Stimulated activated CD8-positive, alpha-beta memory T cell treated with anti-CD3 and anti-CD28 coated beads, Interleukin-2, amount 100 ng/mL, for 48 hours (primary cell): ENCODE measurements at regions not wholly inside any gene's neighbourhood (a gene's known extent, or its start where the extent isn't known, plus 50 kb on each side); places are given as distances from the start of the nearest gene placed in this dataset.

Experiments used
- DNase-seq, 2 donors: peaks; one replicate each; pipeline ENCODE4 v3.0.0-alpha.2; 2020; ENCODE audit warnings: low read depth in 2 of 2

DNA sequence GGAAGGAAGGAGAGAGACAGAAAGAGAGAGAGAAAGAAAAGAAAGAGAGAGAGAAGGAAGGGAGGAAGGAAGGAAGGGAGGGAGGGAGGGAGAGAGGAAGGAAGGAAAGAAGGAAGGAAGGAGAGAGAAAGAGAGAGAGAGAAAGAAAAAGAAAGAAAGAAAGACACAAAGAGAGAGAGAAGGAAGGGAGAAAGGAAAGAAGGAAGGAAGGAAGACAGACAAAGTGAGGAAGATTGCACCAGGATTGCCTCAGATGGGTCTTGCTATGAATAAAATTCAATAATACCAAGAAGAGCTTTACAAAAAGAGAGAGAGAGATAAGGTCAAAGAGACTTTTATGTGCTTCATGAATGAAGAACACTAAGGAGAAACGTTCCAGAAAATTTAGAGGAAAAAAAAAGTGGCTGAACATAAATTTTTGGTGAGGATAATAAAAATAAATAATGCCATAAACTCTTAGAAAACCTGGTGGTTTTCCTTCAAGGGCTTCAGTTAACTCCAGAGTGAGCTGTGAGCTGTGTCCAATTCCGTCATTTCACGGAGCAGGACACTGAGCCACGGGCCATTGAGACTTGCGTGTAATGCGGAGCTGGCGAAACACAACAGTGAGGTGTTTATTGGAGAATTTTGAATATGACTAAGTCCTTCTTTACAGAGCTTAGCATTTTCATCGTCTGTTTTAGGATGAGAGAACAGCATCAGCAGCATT is 72.7 kb upstream of the TNRC6C start:
- DNase-seq: no peak

DNA sequence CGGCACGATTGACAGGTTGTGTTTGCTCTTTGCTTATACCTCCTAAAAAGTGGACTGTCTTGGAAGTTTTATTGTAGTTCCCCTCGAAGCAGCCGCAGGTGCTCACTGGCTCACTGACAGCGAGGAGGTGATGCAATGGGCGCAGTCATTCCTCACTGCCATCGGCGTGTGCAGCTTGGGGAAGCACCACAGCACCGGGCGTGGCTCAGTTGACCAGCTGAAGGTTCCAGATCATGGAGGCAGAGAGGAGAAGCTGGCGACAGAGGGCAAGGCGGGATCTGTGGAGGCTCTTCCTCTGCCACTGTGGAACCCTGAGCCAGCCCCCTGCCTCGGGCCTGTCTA is 72.1 kb upstream of the TNRC6C start:
- no peak for DNase-seq

DNA sequence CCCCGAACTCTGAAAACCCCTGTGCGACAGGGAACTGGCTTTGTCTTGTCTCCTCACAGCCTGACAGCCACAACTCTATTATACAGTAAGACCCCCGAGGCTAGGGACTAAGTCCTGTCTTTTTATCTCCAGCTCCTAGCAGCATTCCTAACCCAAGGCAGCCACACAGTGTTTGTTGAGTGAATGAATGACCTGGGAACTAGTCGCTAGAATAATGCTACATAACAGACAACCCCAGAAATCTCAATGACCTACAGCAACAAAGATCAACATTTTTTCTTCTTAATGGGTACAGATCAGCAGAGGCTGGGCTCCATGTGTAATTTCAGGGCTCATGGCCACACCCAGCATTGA is 71.4 kb upstream of the TNRC6C start:
- DNase-seq: no peak

DNA sequence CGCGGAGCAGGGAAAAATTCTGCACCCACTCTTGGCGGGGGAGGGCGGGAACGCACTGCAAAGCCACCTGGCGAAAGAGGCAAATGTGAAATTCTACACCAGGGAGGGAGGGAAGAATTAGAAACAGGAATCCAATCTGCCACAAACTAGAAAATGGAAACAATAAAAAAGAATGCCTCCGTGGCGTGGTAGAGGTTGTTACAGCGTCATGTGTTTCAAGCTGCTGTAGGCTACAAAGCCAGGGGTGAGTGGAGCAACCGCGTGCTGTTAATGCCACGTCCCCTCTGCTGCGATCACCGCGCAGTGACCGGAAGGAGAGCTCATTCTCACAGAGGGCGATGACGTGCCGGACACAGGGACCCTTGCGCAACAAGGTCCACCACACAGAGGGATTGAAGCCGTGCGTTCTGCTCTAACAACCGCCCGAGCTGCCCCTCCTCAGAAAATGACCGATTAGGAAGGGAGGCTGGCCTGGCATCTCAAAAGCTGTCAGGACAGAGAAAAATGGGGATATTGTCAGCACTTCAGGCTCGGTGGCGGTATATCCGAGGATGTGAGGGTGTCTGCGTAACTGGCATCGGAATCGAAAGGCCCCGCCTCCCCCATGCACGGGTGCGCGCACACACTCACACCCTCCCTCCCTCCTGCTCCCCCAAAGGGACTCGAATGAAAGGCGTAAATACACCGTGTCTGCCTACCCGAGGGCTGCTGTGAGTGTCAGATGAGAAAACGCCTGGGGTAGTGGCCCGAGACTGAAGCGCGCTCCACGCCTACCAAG is 70.8 kb upstream of the TNRC6C start:
- DNase-seq: peak in 1 of 2 donors; percentile 41

DNA sequence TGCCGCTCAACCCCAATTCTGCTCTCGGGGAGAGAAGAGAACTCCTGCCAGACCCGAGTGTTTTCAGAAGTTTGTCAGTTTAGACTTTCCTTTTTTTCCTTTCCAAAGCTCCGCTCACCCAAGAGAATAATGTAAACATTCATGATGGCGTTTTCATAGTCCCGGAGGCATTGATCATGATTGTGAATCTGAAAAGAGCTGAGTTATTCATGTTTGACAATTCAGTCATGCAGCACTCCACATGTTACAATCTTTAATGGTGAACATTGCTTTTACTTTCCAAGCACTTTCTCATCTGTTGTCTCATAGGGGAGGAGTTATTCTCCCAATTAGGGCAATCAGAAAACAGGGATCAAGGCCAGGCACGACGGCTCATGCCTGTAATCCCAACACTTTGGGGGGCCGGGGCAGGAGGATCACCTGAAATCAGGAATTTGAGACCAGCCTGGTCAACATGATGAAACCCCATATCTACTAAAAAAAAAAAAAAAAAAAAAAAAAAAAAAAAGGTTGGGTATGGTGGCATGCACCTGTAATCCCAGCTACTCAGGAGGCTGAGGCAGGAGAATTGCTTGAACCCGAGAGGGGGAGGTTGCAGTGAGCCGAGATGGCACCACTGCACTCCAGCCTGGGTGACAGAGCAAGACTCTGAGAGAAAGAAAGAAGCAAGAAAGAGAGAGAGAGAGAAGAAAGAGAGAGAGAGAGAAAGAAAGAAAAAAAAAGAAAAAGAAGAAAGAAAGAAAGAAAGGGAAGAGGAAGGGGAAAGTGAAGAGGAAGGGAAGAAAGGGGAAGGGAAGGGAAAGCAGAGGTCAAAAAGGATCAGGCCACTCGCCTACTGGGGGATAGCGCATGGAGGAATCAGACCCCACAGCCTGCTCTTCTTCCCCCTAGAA is 70.0 kb upstream of the TNRC6C start:
- no peak for DNase-seq

DNA sequence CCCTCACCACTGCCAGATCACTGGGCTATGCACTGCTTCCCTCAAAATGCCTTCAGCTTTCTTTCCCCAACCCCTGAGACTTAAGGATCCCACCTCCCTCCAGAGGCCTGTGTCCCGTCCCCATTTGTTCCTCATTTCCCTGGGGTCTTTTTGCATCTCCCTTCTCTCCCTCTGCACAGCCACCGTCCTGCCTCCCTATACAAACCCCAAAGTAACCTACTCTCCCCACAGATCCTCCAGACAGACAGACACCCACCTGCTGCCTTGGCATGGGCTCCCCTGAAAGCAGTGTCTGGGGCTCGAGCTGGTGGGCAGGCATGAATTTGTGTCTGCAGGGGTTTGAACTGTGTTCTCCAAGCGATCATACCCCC is 69.4 kb upstream of the TNRC6C start:
- DNase-seq: no peak

DNA sequence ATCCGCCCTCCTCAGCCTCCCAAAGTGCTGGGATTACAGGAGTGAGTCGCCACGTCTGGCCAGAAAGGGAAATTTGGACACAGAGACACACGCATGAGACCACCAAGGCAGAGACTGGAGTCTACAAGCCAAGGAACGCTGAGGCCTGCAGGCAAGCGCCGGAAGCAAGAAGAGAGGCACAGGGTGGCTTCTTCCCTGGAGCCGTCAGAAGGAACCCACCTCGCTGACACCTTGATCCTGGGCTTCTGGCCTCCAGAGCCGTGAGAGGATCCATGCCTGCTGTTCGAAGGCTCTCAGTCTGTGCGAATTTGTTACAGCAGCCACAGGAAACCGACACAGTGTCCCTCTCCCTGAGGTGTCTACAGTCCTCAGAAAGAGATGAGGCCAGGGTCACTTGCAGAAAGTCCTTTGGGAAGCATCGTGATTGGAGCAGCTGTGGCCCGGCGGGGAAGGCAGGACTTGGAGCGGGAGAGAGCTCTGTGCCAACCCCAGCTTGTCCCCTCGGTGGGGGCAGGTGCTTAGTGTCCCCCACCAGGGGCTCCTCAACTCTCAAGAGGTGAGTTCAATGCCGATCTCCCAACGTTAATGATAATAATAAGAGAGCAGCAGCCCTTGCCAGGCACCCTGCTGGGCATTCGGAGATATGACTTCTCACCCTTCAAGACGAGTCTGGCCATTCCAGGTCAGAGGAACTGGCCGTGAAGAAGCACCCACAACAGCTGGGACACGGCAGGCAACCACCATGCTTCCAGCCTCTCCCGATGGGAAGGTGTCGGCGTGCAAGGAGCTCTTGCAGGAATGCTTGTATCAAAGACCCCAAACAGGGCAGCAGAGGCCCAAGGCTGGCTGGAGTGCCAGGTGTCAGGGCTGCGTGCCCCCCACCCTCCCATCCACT is 68.4 kb upstream of the TNRC6C start:
- no peak for DNase-seq

DNA sequence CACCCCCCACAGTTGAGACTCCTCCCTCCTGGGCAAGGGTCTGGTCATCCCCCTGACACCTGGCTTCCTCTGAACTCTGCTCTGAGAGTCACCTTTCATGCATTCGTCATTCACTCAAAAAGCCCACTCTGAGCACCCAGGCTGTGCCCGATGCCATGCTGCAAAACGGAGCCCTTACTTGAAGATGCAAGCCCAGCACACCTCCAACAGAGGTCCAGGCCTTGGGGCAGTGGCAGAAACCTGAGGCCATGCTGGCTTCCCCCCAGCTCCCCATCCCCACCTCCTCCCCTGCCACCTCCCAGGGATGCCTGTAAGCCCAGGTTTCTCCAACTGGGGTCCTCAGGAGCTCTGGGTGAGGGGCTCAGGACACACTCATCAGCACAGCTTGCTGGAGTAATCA is 67.7 kb upstream of the TNRC6C start:
- no peak for DNase-seq

DNA sequence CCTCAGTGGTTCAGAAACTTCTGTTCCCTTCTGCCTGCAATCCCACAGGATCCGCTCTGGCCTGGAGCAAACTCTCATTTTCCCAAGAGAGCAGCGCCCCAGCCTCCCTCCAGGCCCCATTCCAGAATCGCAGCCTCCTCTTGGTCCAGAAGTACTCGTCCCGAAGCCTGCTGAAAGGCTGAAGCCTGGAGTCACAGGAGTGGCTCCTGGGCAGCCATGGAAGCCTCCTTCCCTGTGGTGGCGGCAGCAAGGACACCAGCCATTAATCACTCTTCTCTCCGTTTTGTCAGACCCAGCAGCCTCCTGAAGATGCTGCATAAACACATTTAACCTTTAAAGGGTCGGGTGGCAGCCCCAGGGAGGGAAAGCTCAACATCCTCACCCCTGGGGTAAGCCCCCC is 66.9 kb upstream of the TNRC6C start:
- no peak for DNase-seq

DNA sequence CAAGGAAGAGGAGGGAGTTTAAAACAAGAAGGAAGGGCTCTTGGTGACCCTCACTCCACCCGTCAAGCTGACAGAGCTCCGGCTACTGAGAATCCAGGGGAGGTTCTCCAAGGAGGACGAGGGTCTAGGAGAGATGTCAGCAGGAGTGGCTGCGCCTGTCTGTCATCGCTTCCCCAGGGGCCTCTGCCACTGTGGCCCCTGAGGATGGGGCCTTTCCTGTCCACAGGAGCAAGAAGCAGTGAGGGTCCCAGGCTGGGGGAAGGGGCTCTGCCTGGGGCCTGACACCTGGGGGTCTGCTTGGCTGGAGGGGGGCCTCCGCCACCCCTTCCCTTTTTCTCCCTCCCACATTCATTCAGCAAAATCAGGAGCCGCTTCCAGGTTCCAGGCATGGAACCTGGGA is 66.5 kb upstream of the TNRC6C start:
- DNase-seq: no peak

DNA sequence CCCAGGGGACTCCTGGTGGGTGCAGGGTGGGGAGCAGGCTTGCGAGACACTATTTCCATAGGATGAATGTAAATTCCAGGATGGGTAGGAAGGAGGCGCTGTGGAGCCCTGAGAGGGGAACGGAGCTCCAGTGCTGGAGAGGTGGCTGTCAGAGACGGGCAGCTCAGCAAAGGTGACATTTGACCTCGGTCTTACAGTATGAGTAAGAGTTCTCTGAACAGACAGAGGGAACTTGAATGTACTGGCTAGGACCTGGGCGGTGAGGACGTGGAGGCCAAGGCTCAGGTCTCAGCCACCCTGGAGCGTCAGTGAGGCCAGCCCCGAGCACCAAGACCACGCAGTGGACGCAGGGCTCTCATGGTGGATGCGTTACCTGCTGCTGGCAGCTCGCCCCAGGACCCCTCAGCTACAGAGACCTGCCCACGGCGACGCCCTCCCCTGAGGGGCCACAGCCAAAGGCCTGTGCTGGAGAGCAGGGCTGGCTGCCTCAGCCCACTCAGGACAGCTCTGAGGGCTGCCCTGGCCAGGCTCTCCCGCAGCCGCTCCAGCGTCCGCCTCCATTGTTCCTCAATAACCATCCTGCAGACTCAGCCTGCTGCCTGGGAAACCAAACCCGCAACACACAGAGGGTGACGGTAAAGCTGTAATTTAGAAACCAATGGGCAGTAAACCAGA is 65.9 kb upstream of the TNRC6C start:
- no peak for DNase-seq

DNA sequence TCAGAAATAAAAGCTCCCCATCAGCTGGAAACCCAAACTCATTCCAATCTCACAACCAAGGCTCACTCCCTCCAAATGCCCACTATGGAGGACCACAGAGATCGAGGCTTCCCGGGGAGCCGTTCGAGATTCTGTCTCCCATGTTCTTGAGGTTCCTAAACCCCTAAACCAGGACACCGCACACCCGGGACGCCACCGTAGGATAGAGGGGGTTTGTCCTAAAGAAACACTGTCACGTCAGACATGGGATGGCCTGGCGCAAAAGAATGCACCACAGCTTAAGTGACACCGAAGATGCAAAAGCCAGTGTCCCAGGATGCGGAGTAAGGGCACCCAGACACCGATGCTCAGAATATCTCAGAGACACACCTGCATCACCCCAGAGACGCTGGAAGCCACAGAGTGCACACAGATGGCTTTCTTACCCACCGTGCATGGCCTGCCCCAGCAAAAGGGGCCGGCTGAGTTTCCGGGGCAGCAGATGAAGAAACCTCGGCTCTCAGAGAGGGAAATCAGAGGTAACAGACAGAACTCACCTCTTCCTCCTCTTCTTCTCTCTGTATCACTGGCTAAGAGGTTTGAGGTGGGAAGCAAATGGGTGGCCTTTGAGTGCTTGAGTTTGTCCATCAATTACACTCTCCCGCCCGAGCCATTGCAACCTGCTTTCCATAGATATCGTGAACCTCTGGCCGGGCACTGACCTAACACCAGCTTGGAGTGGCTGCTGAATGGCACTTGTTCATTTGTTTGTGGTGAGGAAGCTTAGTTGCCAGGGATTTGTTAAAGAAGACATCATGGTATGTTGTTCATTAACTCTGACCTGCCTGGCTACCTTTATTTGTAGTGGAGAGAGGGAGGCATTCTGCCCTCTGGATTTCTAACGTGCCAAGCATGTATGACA is 65.1 kb upstream of the TNRC6C start:
- DNase-seq: no peak

DNA sequence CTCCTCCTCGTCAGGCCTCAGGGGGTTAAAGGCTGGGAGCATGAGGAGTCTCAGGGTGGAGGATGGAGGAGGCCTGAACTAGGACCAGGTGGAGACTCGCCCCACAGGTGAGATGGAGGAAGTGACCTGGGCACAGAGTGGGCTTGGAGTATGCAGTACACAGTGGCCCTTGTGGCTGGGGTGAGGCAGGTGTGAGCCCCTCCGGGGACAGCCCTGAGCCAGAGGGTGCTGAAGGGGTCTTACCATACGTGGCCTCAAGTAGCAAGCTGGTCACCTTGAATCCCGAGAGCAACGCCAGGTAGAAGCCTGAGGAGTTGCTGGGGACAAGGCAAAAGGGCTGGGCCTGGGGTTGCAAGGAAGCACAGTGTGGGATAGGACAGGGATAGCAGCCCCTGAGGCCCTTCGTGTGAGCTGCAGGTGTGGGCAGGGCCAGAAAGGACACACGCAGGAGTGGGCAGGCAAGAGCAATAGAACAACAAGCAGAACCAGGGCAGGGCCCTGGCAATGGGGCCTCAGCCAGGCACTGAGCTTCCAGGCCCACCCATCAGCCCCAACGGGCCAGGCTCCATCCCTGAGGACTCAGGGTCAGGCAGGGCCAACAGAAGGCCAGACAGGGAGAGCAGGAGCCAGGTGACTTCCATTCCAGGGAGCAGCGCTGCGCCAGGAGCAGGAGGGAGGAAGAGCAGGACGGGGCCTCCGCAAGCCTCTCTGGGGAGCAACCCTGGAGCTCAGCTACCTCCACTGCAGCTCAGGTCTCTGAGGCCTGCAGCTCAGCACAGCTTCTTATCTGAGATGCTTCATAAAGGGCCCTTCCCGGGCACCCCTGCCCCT is 64.2 kb upstream of the TNRC6C start:
- DNase-seq: no peak

DNA sequence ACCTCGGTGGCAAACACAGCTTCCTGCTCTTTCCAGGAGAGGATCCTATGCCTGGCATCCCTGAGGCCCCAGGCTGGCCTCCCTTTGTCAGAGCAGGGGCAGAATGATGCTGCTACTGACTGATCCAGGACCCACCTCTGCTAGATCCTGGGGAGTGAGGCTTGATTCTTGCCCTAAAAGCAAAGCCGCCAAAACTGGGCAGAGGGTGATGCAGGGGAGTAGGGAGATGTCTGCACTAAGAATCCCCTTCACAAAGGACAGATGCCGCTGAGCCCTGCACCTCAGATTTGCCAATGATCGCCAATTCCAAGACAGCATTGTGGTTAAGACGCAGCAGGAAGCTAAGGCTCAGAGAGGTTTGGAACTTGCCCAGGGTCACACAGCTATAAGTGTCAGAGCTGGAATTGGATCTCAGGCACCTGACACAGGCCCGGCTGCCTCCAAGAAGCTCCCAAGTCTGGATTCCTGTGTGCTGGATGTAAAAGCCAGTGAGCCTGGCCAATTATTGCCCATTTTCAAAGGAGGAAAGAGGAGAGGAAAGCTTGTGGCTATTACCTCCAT is 60.7 kb upstream of the TNRC6C start:
- no peak for DNase-seq

DNA sequence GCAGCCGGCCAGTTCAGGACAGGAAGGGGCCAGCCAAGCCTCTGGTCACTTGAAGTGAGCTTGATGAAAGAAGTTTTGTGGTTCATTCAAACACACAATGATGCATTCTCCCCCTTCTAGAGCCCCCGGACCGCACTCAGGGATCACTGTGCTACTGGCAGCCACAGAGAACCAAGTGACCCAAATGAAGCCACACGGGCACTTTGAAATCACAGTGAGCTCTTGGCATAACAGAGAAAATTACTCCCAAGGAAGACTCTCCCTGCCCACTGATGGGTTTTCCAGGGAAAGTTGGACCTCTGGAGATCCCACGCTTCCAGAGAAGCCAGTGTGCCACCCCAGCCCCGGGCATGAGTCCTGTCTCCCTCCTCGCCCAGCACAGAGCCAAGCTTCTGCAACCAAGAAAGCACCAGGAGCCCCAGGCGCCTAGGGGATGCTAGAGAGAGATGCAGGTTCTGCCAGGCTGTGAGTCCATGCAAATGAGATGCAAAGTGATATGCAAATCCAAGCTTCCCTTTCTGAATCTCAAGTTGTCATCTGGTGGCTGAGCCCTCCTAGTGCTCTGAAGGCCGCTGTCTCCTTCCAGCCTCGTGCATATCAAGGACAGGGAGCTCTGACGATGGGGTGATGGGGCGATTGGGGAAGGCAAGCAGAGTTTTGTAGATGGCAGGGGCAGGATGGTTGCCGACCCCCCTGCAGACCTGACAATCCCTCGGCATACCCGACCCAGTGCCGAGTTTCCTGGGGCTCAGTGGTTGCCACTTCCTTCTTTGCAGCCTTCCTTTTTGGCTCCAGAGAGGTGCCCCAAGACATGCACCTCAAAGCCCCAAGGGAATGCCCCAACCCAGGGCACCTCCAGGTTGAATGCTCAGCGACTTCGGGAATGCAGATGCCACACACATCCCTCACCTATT is 59.7 kb upstream of the TNRC6C start:
- DNase-seq: no peak

DNA sequence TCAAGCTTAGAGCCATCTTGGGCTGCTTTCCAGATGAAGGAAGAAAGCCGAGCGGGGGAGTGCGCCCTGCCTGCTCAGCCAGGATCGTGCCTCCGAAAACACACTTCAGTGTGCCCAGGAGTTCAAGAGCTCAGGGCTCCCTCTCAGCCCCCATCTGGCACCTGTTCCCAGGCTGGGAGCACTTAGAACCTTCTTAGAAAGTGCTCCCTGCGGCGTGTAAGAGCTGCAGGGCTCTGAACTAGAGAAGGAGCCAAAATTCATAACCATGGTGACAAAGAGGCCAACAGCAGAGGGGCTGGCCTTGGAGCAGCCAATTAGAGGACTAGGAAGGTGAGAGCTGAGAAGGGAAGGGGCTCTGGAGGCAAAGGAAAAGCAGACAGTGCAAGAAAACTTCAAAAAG is 59.0 kb upstream of the TNRC6C start:
- DNase-seq: no peak

DNA sequence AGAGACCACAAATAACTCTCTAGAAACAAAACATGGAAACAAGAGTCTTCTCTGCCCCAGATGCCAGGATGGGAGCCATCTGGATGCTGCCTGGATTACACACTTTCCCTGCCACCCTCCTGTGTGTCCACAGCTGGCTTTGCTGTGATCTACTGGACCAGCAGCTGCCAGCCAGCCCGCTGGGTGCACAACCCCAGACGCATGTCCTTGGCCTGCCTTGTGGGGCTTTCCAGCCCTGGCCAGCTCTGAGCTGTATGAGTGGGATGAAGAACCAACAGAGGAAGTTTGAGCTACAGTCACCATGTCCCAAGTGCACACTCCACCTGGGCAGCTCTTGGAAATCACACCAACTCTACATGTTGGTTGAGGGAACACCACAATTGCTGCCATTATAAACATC is 57.0 kb upstream of the TNRC6C start:
- DNase-seq: no peak

DNA sequence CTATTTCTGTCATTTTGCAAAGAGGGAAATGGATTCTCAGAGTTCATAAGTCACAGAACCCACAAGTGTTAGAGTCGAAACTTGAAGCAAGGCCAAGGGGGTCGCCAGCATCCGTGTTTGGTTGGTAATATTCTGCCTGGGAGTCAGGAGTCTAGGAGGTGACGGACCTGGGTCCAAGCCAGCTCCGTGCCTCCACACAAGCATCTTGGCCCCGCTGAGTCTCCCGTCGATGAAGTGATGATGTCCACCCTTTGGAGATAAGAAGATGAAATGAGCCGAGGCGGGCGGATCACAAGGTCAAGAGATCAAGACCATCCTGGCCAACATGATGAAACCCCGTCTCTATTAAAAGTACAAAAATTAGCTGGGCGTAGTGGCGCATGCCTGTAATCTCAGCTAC is 53.2 kb upstream of the TNRC6C start:
- DNase-seq: no peak
